Stimulated activated CD4-positive, alpha-beta T cell treated with anti-CD3 and anti-CD28 coated beads, Interleukin-2, amount 100 ng/mL, for 24 hours (primary cell): ENCODE measurements at regions not wholly inside any gene's neighbourhood (a gene's known extent, or its start where the extent isn't known, plus 50 kb on each side); places are given as distances from the start of the nearest gene placed in this dataset.

Source experiments
- DNase-seq, 2 donors: peaks; one replicate each; pipeline ENCODE4 v3.0.0-alpha.2; 2020

DNA sequence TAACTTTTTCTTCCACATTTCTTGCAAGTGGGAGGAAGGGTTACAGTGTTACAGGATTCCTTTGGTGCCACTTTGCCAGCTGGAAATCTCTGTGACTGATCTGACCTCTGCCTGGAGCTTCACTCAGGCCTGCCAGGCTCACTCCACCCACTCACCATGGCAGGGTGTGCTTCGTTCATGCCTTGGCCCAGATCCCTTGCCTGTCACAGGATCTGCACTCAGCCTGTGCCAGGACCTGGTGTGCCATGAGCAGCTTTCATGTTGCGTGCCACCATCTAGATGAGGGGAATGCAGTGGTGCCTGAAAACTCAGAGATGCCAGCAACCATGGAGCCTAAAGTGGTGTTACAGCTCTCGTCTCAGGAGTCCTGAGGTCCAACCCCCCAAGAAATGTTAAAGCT is 2596.4 kb downstream of the PCDH7 start:
- DNase-seq = no peak

- DNase-seq = no peak
Observed at GRCh38 chr4:33323393-33323792, 2603.2 kb downstream of the PCDH7 start.

GRCh38 chr4:33334416-33334815 is 2614.2 kb downstream of the PCDH7 start:
- no peak for DNase-seq

- no peak for DNase-seq
Observed at GRCh38 chr4:33339762-33340161, 2619.6 kb downstream of the PCDH7 start.

- DNase-seq = no peak
Observed at GRCh38 chr4:33340168-33340567, 2620.0 kb downstream of the PCDH7 start.

- DNase-seq = no peak
Observed at GRCh38 chr4:33349376-33349775, 2629.2 kb downstream of the PCDH7 start.

DNA sequence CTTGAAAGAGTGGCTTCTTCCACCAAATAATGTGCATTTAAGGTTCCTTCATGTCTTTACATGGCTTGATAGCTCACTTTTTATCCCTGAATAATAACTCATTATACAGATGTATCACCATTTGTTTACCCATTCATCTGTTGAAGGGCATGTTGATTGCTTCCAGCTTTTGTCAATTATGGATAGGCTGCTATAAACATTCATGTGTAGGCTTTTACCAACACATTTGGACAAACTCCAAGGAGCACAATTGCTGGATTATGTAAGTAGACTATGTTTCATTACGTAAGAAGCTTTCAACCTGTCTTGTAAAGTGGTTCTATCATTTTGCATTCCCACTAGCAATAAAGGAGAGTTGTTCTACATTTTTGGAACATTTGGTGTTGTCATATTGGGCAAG is 2637.0 kb downstream of the PCDH7 start:
- no peak for DNase-seq

DNA sequence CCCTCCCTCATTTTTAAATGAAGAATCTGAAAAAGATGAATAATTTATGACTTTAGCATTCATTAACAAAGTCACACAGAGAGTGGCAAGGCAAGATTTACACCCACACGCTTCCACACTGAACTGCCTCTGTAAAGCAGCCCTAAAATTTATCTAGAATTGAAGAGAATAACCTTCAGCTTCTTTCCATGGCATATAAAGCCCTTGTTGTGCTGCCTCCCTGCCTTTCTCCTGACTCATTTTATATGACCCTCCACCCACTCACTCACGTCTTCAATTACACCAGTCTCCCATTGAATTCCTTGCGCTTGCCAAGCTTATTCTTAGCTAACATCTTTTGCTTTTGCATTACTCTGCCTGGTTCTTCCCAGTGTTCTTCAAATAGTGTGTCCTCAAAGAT is 2649.3 kb downstream of the PCDH7 start:
- no peak for DNase-seq

- no peak for DNase-seq
Observed at GRCh38 chr4:33381816-33382215, 2661.6 kb downstream of the PCDH7 start.

- DNase-seq = no peak
Observed at GRCh38 chr4:33386764-33387163, 2666.6 kb downstream of the PCDH7 start.

DNA sequence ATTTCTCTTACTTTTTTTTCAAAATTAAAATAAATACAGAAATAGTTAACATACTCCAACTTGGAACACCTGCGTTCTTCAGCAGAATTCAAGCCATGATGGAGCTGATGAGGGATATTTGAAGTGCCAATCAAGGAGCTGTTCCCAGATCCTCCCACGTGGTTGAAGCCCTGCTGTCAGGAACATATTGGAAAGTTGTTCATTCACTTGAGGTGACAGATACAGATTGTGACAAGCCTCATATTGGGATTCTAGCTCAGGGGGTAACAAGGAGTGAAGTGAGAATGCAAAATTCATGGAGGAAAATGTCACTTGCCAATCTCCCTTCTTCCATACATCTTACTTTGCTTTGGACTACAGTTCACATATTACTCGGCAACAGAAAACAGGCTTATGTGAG is 2670.8 kb downstream of the PCDH7 start:
- no peak for DNase-seq

- DNase-seq = no peak
Observed at GRCh38 chr4:33395731-33396485, 2675.7 kb downstream of the PCDH7 start.

- no peak for DNase-seq
Observed at GRCh38 chr4:33400504-33400903, 2680.3 kb downstream of the PCDH7 start.

- no peak for DNase-seq
Observed at GRCh38 chr4:33407496-33407895, 2687.3 kb downstream of the PCDH7 start.

DNA sequence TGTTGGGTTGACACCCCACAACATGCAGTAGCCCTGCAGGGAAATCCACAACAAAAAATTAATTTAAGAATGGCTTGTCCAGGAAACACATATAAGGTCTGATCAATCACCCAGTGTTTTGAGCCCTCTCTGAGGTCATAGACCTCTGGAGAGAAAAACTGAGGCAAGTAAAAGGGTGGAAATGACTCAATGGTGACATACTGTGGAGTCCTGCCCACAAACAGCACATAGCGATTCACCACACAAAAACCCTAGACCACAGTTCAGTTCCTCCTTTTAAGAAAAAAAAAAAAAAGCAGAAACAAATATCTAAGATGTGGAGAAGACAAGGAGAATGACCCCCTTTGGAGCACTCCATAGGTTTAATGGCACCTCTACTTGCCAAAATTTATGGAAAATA is 2691.0 kb downstream of the PCDH7 start:
- DNase-seq = no peak

DNA sequence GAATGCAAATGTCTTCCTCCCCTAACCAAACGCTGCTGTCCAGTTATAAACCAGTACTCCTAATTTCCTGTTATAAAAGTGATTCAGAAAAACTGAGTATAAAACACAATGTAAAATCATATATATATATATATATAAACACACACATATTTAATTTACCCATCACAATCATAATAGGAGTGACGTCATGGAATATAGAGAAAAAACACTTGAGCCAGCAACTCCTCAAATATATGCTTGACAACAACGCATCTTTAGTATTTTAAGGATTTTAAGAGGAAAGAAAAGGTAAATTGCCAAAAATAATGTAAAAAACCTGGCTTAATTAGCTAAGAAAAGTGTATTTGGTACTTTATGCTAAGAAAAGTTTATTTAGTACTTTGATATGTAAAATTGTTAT is 2701.7 kb downstream of the PCDH7 start:
- DNase-seq = no peak

DNA sequence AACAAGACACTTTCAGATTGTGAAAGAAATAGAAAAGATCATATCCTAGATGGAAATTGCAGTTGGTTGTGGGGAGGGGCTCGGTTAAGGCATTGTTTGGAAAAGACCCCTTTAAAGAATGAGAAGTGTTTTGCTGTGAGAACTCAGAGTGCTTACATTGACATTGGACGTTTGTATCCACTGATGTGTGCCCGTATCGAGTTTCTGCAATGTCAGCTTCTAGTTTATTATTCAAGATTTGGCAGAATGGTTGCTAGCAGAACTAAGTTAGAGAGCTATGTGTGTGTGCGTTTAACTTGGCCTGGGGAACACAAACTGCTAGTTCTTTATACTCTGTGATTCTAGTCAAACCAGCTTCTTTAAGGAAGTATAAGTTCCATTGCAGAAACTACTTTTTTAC is 2702.5 kb downstream of the PCDH7 start:
- DNase-seq = no peak

- no peak for DNase-seq
Observed at GRCh38 chr4:33425936-33426335, 2705.8 kb downstream of the PCDH7 start.

DNA sequence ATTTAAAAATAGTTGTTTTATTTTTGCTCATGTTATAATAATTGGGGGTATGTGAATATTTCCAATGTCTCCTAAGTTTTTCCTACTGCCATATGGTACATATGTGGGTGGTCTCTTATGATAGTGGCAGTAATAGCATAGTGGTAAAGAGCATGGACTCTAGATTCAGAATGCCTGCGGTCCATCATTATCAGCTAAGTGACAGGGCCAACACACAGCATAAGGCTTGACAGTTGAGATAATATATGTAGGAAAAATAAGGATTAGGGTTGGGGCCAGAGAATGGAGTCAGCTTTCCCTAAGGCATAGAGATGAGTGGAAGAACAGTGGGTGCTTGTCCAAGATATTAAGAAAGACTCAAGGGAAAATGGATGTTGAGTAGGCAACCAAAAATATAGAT is 2707.5 kb downstream of the PCDH7 start:
- no peak for DNase-seq

DNA sequence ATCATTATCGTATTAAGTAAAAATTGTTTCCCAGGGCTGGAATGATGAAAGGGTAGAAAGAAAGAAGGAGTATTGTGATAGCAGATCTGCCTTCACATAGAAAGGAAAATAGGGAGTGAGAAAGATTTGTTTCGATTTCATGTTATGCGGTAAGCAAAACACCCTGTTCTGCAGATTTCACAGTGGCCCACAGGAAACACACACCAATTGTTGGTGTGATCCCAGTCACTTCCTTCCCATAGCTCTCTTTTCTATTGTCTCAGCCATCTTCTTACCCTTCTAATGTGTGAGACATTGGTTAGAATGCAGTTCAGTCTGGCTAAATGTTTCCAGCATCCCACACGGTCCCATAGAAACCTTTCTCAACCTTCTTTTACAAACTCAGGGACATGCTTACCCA is 2709.8 kb downstream of the PCDH7 start:
- no peak for DNase-seq

GRCh38 chr4:33437406-33437805 is 2717.2 kb downstream of the PCDH7 start:
- no peak for DNase-seq

DNA sequence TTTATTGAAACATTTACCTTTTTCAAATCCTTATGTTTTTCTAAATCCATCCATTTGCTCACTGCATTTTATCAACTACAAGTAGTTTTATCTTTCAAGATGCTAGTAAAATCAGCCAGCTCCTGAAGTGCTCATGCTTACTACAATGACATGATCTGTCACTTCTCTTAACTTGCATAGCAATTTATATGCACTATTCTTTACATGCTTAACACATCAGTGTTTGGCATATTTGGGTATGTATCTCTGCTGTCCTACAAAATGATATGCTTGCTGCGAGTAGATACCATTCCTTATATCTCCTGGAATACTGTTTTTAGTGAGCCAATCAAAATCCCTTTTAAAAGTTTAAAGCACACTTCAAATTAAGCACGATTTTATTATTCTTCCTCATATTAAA is 2726.8 kb downstream of the PCDH7 start:
- DNase-seq = no peak

DNA sequence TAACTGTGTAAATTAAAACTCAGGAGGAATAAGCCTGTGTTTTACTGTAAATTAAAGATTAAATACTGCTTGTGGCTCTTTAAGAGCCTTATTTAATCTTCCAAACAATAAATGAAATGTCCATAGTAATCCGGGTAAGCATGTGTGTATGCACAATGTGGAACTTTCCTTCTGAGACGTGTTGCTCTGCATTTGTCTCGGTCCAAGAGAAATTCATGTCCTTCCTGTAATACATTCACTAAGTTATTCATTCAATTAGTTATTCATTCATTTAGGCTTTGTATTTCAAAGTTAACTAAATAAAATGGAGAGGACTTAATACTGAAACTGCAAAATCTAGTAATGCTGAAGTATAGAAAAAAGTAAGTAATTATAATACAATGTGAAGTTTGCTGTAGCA is 2728.8 kb downstream of the PCDH7 start:
- no peak for DNase-seq

DNA sequence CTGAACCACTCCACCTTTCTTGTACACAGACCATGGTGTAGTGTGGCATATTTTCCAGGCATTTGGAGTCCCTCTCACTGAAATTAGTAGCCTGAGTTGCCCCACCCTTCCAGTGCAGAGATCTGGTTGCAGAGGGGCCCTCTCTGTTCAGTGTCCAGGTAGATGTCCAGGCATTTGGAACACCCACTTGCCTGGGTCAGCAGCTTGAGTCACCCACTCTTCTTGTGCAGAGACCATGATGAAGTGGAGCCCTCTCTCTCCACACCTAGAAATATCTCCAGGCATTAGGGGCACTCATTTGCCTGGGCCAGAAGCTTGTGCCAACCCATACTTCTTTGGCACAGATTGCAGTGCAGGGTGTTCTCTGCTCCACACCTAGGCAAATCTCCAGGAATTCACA is 2733.3 kb downstream of the PCDH7 start:
- no peak for DNase-seq

GRCh38 chr4:33453916-33454315 is 2733.7 kb downstream of the PCDH7 start:
- DNase-seq = no peak

GRCh38 chr4:33465565-33465964 is 2745.4 kb downstream of the PCDH7 start:
- no peak for DNase-seq
